ENCODE measurements at regions not wholly inside any gene's neighbourhood (a gene's known extent, or its start where the extent isn't known, plus 50 kb on each side); places are given as distances from the start of the nearest gene placed in this dataset.
A peak's percentile ranks its signal among the peaks of the same experiment; 100 is the strongest.
"Not testable (repeated sequence)": the region's sequence is repeated elsewhere in the genome, so short reads cannot be mapped to it uniquely, and the experiment has no call there.

DNA sequence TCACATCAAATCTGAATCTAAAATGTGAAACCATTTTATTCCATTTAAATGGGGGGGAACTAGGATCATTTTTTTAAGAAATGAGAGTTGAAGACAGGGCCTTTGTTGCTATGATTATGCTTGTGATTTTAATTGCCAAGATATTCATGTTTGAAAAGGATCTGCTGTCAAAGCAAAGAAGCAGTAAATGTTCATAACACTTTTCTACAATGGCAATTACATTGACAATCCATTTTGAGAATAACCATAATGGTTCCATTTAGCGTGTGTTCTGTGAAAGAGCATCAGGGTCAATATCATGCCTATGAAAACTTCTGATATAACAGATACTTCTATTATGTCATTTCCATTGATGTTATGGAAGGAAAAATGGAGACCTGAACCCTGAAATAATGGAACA lies 745.8 kb upstream of the SGO1 start:
- Histone ChIP-seq H3K4me3 (replicated peaks; ENCODE audit: low read depth, low read length) (no peak overlapping the region), H3K36me3 (ENCODE audit: control insufficient read depth, insufficient read depth, low read length) (no peaks in the 10 kb centered on the region), H3K27me3 (replicated peaks; ENCODE audit: control insufficient read depth, insufficient read depth, low read length) (no peaks in the 10 kb centered on the region)
- TF ChIP-seq CTCF (IDR thresholded peaks at IDR 0.05; ENCODE audit: insufficient read depth, low read length, poor library complexity, severe bottlenecking) = no peak
- no peak for DNase-seq (ENCODE audit: extremely low read depth, insufficient read length)

DNA sequence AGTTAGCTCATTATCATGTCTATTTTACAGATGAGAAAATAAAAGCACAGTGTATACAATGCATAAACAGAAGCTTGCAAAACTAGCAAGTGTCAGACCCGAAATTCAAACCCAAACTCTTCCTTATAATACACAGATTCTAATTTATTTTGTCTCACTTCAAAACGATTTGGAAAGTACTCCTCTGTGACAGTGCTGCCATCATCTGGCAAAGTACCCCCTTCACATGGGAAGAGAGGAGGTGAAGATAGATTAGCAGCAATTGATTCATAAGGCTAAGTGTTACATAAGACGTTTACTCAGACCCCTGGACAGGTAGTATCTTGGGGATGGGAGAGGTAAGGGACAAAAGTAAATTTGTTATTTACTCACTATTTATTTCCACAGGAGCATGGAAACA lies 744.0 kb upstream of the SGO1 start:
- no peak for DNase-seq (ENCODE audit: extremely low read depth, insufficient read length)
- Histone ChIP-seq H3K4me3 (replicated peaks; ENCODE audit: low read depth, low read length) (no peak overlapping the region), H3K36me3 (ENCODE audit: control insufficient read depth, insufficient read depth, low read length) (no peaks in the 10 kb centered on the region), H3K27me3 (replicated peaks; ENCODE audit: control insufficient read depth, insufficient read depth, low read length) (no peaks in the 10 kb centered on the region)
- TF ChIP-seq CTCF (IDR thresholded peaks at IDR 0.05; ENCODE audit: insufficient read depth, low read length, poor library complexity, severe bottlenecking) = peak; percentile 34

- no peaks in the 10 kb centered on the region for H3K27me3 ChIP-seq (replicated peaks; ENCODE audit: control insufficient read depth, insufficient read depth, low read length)
- TF ChIP-seq CTCF (IDR thresholded peaks at IDR 0.05; ENCODE audit: insufficient read depth, low read length, poor library complexity, severe bottlenecking) = no peak
- H3K4me3 ChIP-seq (replicated peaks; ENCODE audit: low read depth, low read length) = no peak overlapping the region
- no peaks in the 10 kb centered on the region for H3K36me3 ChIP-seq (ENCODE audit: control insufficient read depth, insufficient read depth, low read length)
- DNase-seq (ENCODE audit: extremely low read depth, insufficient read length) = no peak
Observed at GRCh38 chr3:20924646-20925385, 738.8 kb upstream of the SGO1 start.

GRCh38 chr3:20921112-20921511 lies 735.1 kb upstream of the SGO1 start:
- not testable (repeated sequence) for DNase-seq (ENCODE audit: extremely low read depth, insufficient read length); H3K27me3 ChIP-seq (replicated peaks; ENCODE audit: control insufficient read depth, insufficient read depth, low read length); H3K36me3 ChIP-seq (ENCODE audit: control insufficient read depth, insufficient read depth, low read length); H3K4me3 ChIP-seq (replicated peaks; ENCODE audit: low read depth, low read length)

DNA sequence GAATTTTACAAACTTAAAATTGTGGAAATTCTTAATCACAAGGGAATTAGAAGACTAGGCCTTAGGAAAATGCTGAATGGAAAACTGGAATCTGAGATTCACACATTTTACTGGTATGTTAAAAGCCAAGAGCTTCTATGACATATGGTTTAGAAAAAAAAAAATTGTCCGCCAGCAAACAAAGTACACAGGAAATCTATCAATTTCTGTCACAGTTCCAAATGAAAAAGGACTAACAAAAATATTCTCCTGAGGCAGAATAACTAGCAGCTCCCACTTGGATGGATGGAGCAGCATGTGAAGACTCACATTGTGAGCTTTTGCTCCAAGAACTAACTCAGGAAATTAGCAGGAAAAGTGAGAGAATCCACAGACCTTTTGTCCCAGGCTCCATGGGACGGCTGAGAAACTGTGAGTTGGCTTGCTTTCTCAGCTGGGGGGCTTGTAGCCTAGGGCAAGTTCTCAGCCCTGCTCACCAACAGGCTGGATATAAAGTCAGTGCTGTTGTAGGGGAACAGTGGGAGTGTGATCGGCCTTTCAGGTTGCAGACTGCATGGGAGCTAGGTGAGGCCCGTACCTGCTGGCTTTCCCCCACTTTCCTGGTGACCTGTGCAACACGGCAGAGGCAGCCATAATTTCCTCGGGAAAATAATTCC lies 731.1 kb upstream of the SGO1 start:
- Histone ChIP-seq H3K4me3 (replicated peaks; ENCODE audit: low read depth, low read length) (no peak overlapping the region), H3K27me3 (replicated peaks; ENCODE audit: control insufficient read depth, insufficient read depth, low read length) (no peaks in the 10 kb centered on the region), H3K36me3 (ENCODE audit: control insufficient read depth, insufficient read depth, low read length) (no peaks in the 10 kb centered on the region)
- TF ChIP-seq CTCF (IDR thresholded peaks at IDR 0.05; ENCODE audit: insufficient read depth, low read length, poor library complexity, severe bottlenecking) = no peak
- DNase-seq (ENCODE audit: extremely low read depth, insufficient read length) = no peak

DNA sequence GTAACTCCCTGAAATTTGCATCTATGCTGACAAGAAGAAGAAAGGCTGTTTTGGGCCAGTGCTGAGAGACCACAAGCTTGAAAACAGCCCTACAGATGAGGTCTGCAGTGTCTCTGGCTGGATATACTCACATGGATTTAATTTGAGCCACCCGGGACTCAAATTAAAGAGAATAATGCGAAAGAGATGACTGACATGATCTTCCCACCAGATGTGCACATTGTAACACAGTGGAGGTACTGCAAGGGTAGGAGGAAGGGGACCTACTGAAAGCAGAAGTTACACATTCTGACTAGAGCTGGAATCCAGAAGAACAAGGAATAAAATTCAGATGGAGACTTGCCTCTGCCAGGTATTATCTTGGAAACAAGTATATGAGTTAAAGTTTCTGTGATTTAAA lies 728.3 kb upstream of the SGO1 start:
- Histone ChIP-seq H3K4me3 (replicated peaks; ENCODE audit: low read depth, low read length) (no peak overlapping the region), H3K36me3 (ENCODE audit: control insufficient read depth, insufficient read depth, low read length) (no peaks in the 10 kb centered on the region), H3K27me3 (replicated peaks; ENCODE audit: control insufficient read depth, insufficient read depth, low read length) (no peaks in the 10 kb centered on the region)
- TF ChIP-seq CTCF (IDR thresholded peaks at IDR 0.05; ENCODE audit: insufficient read depth, low read length, poor library complexity, severe bottlenecking) = no peak
- DNase-seq (ENCODE audit: extremely low read depth, insufficient read length) = no peak

All from GM06990 (cell line).